ENCODE measurements at regions not wholly inside any gene's neighbourhood (a gene's known extent, or its start where the extent isn't known, plus 50 kb on each side); places are given as distances from the start of the nearest gene placed in this dataset.
"Not testable (repeated sequence)": the region's sequence is repeated elsewhere in the genome, so short reads cannot be mapped to it uniquely, and the experiment has no call there.

DNA sequence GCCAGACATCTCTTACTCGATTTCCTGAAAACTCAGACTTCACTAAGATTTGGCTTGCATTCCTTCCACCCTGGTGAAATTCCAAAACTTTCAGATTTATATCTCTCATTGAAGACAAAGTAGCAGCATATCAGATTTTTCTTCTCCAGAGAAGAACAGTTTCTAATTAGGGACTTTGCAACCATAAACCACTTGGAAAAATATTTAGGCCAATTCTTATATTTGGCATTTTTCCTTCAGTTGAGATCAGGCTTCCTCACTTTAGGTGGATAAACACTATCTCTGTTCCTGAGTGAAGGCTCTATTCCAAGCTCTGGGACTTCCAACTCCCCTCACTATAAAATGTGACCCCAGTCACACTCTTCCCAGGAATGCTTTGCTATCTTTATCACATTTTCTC, 1434.3 kb upstream of the FLRT2 start:
- Histone ChIP-seq H3K27me3 (ENCODE audit: insufficient read depth, poor library complexity, severe bottlenecking) (no peaks in the 10 kb centered on the region), H3K4me3 (replicated peaks; ENCODE audit: insufficient read depth, low read length) (no peak overlapping the region), H3K27ac (replicated peaks) (no peak overlapping the region)
- DNase-seq (ENCODE audit: low read depth in 1 of 2, low spot score in 1 of 2) = no peak
- TF ChIP-seq SPI1 (IDR thresholded peaks at IDR 0.05; ENCODE audit: borderline replicate concordance, low read depth) (no peak), GABPA (IDR thresholded peaks at IDR 0.05; ENCODE audit: low read depth) (no peak), POLR2AphosphoS5 (IDR thresholded peaks at IDR 0.05; ENCODE audit: low read depth) (no peak)
- TF ChIP-seq, protein P1, sequence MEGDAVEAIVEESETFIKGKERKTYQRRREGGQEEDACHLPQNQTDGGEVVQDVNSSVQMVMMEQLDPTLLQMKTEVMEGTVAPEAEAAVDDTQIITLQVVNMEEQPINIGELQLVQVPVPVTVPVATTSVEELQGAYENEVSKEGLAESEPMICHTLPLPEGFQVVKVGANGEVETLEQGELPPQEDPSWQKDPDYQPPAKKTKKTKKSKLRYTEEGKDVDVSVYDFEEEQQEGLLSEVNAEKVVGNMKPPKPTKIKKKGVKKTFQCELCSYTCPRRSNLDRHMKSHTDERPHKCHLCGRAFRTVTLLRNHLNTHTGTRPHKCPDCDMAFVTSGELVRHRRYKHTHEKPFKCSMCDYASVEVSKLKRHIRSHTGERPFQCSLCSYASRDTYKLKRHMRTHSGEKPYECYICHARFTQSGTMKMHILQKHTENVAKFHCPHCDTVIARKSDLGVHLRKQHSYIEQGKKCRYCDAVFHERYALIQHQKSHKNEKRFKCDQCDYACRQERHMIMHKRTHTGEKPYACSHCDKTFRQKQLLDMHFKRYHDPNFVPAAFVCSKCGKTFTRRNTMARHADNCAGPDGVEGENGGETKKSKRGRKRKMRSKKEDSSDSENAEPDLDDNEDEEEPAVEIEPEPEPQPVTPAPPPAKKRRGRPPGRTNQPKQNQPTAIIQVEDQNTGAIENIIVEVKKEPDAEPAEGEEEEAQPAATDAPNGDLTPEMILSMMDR (IDR thresholded peaks at IDR 0.05; ENCODE audit: insufficient read depth, low read length) = no peak
- TF ChIP-seq, protein P2, sequence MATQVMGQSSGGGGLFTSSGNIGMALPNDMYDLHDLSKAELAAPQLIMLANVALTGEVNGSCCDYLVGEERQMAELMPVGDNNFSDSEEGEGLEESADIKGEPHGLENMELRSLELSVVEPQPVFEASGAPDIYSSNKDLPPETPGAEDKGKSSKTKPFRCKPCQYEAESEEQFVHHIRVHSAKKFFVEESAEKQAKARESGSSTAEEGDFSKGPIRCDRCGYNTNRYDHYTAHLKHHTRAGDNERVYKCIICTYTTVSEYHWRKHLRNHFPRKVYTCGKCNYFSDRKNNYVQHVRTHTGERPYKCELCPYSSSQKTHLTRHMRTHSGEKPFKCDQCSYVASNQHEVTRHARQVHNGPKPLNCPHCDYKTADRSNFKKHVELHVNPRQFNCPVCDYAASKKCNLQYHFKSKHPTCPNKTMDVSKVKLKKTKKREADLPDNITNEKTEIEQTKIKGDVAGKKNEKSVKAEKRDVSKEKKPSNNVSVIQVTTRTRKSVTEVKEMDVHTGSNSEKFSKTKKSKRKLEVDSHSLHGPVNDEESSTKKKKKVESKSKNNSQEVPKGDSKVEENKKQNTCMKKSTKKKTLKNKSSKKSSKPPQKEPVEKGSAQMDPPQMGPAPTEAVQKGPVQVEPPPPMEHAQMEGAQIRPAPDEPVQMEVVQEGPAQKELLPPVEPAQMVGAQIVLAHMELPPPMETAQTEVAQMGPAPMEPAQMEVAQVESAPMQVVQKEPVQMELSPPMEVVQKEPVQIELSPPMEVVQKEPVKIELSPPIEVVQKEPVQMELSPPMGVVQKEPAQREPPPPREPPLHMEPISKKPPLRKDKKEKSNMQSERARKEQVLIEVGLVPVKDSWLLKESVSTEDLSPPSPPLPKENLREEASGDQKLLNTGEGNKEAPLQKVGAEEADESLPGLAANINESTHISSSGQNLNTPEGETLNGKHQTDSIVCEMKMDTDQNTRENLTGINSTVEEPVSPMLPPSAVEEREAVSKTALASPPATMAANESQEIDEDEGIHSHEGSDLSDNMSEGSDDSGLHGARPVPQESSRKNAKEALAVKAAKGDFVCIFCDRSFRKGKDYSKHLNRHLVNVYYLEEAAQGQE (IDR thresholded peaks at IDR 0.05; ENCODE audit: insufficient replicate concordance, low read depth) = no peak

DNA sequence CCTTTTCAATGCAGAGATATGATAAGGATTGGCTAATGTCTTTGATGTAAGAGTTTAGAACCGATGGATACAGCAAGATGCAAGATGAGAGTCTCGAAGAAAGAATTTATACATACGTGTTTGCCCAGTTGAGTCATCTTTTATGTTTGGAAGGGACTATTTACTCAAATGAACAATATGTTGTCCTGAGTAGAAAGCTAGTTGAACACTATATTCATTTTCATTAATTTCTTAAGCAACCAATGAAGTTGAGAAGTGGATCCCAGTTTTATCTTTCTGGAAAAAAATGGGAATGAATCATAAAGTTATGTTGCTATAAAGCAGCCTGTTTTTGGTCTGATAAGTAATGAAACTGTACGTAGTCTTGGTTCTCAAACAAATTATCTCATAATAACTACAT, 1431.7 kb upstream of the FLRT2 start:
- DNase-seq (ENCODE audit: low read depth in 1 of 2, low spot score in 1 of 2) = no peak
- H3K27ac ChIP-seq (replicated peaks) = no peak overlapping the region
- no peak overlapping the region for H3K4me3 ChIP-seq (replicated peaks; ENCODE audit: insufficient read depth, low read length)
- H3K27me3 ChIP-seq (ENCODE audit: insufficient read depth, poor library complexity, severe bottlenecking) = no peaks in the 10 kb centered on the region
- TF ChIP-seq, protein P2 (IDR thresholded peaks at IDR 0.05; ENCODE audit: insufficient replicate concordance, low read depth) = no peak
- no peak for TF ChIP-seq POLR2AphosphoS5 (IDR thresholded peaks at IDR 0.05; ENCODE audit: low read depth)

DNA sequence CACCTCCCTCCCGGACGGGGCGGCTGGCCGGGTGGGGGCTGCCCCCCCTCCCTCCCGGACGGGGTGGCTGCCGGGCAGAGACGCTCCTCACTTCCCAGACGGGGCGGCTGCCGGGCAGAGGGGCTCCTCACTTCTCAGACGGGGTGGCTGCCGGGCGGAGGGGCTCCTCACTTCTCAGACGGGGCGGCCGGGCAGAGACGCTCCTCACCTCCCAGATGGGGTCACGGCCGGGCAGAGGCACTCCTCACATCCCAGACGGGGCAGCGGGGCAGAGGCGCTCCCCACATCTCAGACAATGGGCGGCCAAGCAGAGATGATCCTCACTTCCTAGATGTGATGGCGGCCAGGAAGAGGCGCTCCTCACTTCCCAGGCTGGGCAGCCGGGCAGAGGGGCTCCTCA, 1430.4 kb upstream of the FLRT2 start:
- not testable (repeated sequence) for H3K4me3 ChIP-seq (replicated peaks; ENCODE audit: insufficient read depth, low read length); H3K27me3 ChIP-seq (ENCODE audit: insufficient read depth, poor library complexity, severe bottlenecking); DNase-seq (ENCODE audit: low read depth in 1 of 2, low spot score in 1 of 2); H3K27ac ChIP-seq (replicated peaks)

DNA sequence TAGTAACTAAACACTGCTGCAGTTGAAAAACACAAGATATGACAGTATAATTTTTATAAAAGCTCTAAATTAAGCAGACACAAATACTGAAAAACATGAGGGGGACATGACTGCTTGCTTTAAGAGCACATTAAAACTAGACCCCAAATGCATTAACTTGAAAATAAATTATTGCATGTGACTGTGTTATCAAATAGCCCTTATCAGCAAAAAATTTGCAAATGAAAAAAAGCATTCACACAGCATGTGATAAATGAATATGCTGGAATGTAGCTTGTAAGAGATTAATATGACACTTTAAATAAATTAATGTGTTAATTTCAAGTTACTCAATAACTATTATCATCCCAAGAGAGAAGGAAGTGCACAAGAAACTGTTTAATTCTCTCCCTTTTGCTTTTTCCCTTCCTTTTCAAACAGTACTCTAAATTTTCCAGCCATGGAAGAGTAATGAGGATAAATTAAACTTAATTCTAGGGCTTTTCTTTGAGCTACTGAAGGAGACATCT, 1422.1 kb upstream of the FLRT2 start:
- no peaks in the 10 kb centered on the region for H3K27me3 ChIP-seq (ENCODE audit: insufficient read depth, poor library complexity, severe bottlenecking)
- no peak for DNase-seq (ENCODE audit: low read depth in 1 of 2, low spot score in 1 of 2)
- no peak overlapping the region for H3K4me3 ChIP-seq (replicated peaks; ENCODE audit: insufficient read depth, low read length)
- no peak overlapping the region for H3K27ac ChIP-seq (replicated peaks)
- TF ChIP-seq, protein P1 (IDR thresholded peaks at IDR 0.05; ENCODE audit: insufficient read depth, low read length) = no peak
- no peak for TF ChIP-seq POLR2AphosphoS5 (IDR thresholded peaks at IDR 0.05; ENCODE audit: low read depth)
- no peak for TF ChIP-seq SPI1 (IDR thresholded peaks at IDR 0.05; ENCODE audit: borderline replicate concordance, low read depth)
- TF ChIP-seq, protein P2 (IDR thresholded peaks at IDR 0.05; ENCODE audit: insufficient replicate concordance, low read depth) = no peak
- no peak for TF ChIP-seq GABPA (IDR thresholded peaks at IDR 0.05; ENCODE audit: low read depth)
